ENCODE measurements at regions not wholly inside any gene's neighbourhood (a gene's known extent, or its start where the extent isn't known, plus 50 kb on each side); places are given as distances from the start of the nearest gene placed in this dataset.

DNA sequence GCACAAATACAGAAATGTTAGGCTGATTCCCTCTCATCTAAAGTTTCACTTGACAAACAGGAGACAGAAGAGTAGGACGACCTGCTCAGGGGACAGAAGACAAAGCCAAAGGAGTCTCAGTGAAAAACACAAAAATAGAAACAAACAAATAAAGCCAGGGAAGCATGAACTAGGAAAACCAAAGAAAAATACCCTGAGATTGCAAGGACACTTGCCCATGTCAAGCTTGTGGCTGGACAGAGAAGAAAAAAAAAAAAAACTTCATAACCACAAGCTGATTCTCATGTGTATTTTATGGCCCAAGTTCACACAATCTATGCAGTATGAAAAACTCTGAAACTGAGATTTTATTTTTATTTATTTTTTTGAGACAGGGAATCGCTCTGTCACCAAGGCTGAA is 85.6 kb upstream of the BEND6 start:
- DNase-seq: no peak
- Histone ChIP-seq H3K4ac (ENCODE audit: low read depth, low read length) (no peak overlapping the region), H3K23ac (ENCODE audit: insufficient read length, low read depth, low read length) (no peak overlapping the region), H3K4me1 (ENCODE audit: insufficient read depth, low read length) (peaks cover 3% of the 10 kb centered on the region; the same call in 1 of the 2 replicates), H3K18ac (ENCODE audit: insufficient read length, low read depth, low read length) (no peak overlapping the region), H3T11ph (ENCODE audit: low read length) (no peak overlapping the region), H2BK15ac (ENCODE audit: low read depth, low read length) (no peak overlapping the region), H3K27me3 (ENCODE audit: insufficient read depth, low read length) (no peaks in the 10 kb centered on the region), H3K23me2 (ENCODE audit: insufficient read length, low read depth, low read length, poor library complexity, severe bottlenecking) (no peaks in the 10 kb centered on the region), H2BK20ac (ENCODE audit: low read depth, low read length, poor library complexity, severe bottlenecking) (no peak overlapping the region), H3K79me2 (ENCODE audit: insufficient read depth, low read length) (no peaks in the 10 kb centered on the region), H3K4me2 (ENCODE audit: insufficient read depth, insufficient read length, low read length) (no peak overlapping the region), H3K27ac (ENCODE audit: insufficient read length, low read depth, low read length) (no peak overlapping the region), H2AFZ (ENCODE audit: low read length) (no peak overlapping the region), H3K14ac (ENCODE audit: insufficient read depth, low read length) (no peak overlapping the region), H2BK5ac (ENCODE audit: insufficient read length, low read length) (no peak overlapping the region), H4K91ac (ENCODE audit: insufficient read length, low read depth, low read length) (no peak overlapping the region), H3K79me1 (ENCODE audit: insufficient read depth, low read depth, low read length, poor library complexity, severe bottlenecking) (no peaks in the 10 kb centered on the region), H2BK120ac (ENCODE audit: low read depth, low read length, poor library complexity, severe bottlenecking) (no peak overlapping the region), H4K8ac (replicated peaks; ENCODE audit: insufficient read length, low read depth, low read length) (no peak overlapping the region), H4K20me1 (ENCODE audit: control insufficient read depth, insufficient read depth, insufficient read length) (no peaks in the 10 kb centered on the region), H2AK5ac (ENCODE audit: insufficient read length, low read length) (no peak overlapping the region), H4K5ac (ENCODE audit: insufficient read length, low read depth, low read length) (no peak overlapping the region), H3K9ac (ENCODE audit: extremely low read depth, insufficient read length, low read length) (no peak overlapping the region), H2BK12ac (ENCODE audit: insufficient read length, low read depth, low read length) (no peak overlapping the region), H3K9me3 (ENCODE audit: control insufficient read depth, low read depth, low read length) (no peaks in the 10 kb centered on the region), H3K56ac (ENCODE audit: insufficient read length, low read depth, low read length) (no peak overlapping the region)
- Mint-ChIP-seq H3K36me3 (ENCODE audit: insufficient read depth in 1 of 3, low read depth in 3 of 3) (no peaks in the 10 kb centered on the region), H3K4me3 (no peak overlapping the region), H3K27me3 (ENCODE audit: low read depth) (no peaks in the 10 kb centered on the region), H3K9me3 (no peaks in the 10 kb centered on the region), H3K4me1 (peaks cover 26 to 36% of the 10 kb centered on the region in 2 experiments), H3K27ac (peak overlapping the region in 1 of 3 experiments; percentile 25; a peak in 3 of 7 replicates)
- no CpG with 5 or more reads among the region's 2 CpGs for WGBS (ENCODE audit: extremely low coverage, insufficient read length, low lambda C conversion rate)
- TF ChIP-seq, protein P1, sequence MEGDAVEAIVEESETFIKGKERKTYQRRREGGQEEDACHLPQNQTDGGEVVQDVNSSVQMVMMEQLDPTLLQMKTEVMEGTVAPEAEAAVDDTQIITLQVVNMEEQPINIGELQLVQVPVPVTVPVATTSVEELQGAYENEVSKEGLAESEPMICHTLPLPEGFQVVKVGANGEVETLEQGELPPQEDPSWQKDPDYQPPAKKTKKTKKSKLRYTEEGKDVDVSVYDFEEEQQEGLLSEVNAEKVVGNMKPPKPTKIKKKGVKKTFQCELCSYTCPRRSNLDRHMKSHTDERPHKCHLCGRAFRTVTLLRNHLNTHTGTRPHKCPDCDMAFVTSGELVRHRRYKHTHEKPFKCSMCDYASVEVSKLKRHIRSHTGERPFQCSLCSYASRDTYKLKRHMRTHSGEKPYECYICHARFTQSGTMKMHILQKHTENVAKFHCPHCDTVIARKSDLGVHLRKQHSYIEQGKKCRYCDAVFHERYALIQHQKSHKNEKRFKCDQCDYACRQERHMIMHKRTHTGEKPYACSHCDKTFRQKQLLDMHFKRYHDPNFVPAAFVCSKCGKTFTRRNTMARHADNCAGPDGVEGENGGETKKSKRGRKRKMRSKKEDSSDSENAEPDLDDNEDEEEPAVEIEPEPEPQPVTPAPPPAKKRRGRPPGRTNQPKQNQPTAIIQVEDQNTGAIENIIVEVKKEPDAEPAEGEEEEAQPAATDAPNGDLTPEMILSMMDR (conservative IDR thresholded peaks at IDR 0.05): no peak
